Panc1 (cell line): ENCODE measurements at regions not wholly inside any gene's neighbourhood (a gene's known extent, or its start where the extent isn't known, plus 50 kb on each side); places are given as distances from the start of the nearest gene placed in this dataset.

Source experiments
- ATAC-seq: fragments of 200-7000 bp; cut with Tn5 transposase; 2 replicates; pipeline ENCODE4 v1.9.1; 2020; ENCODE audit warnings: mild to moderate bottlenecking, moderate library complexity
- BruUV-seq: library from RNA; stranded (reverse); fragments of 400-500 nt; replicated peaks from 2 replicates; lab custom pipeline; 2021; lab: Mats Ljungman, UMichigan
- CTCF ChIA-PET: fragments of 300-600 bp; sonication (Branson Sonifier 250); formaldehyde crosslinking; loops from one replicate; lab custom pipeline; 2022; ENCODE audit warnings: antibody characterized with exemption; lab: Charles Lee
- POLR2A ChIA-PET: fragments of 300-600 bp; sonication (Branson Sonifier 250); formaldehyde crosslinking; loops from one replicate; lab custom pipeline; 2022; ENCODE audit warnings: antibody characterized with exemption; lab: Charles Lee
- DNase-seq: peaks from one replicate; pipeline ENCODE4 v3.0.0-alpha.2; 2010; ENCODE audit warnings: low read depth, low spot score
- H3K27ac ChIP-seq: 2 replicates; pipeline ENCODE4 v1.5.1; 2011; ENCODE audit warnings: mild to moderate bottlenecking, low read length, inconsistent platforms
- H3K27me3 ChIP-seq: fragments of 200-500 bp; sonication (Bioruptor generic); 2 replicates; pipeline ENCODE4 v1.6.0; 2014; ENCODE audit warnings: low read length, inconsistent platforms; ENCODE audit not compliant: control insufficient read depth, insufficient read depth
- H3K36me3 ChIP-seq: fragments of 200-500 bp; sonication (Bioruptor generic); 2 replicates; pipeline ENCODE4 v1.5.1; 2014; ENCODE audit warnings: inconsistent platforms, mild to moderate bottlenecking, low read length, moderate library complexity; ENCODE audit not compliant: control insufficient read depth, insufficient read depth
- H3K4me1 ChIP-seq: 2 replicates; pipeline ENCODE4 v1.5.1; 2011; ENCODE audit warnings: inconsistent platforms, mild to moderate bottlenecking, low read length, moderate library complexity; ENCODE audit not compliant: control insufficient read depth, insufficient read depth
- H3K4me3 ChIP-seq, 2 experiments: 2 replicates each; pipeline ENCODE4 v1.5.1; 2011 to 2012; ENCODE audit warnings: low read depth in 2 of 2, low read length in 2 of 2, mild to moderate bottlenecking in 2 of 2, inconsistent platforms in 1 of 2, moderate library complexity in 1 of 2
- H3K9me3 ChIP-seq: fragments of 200-500 bp; sonication (Bioruptor generic); 2 replicates; pipeline ENCODE4 v1.5.1; 2014; ENCODE audit warnings: low read depth, mild to moderate bottlenecking, inconsistent platforms, low read length, moderate library complexity; ENCODE audit not compliant: control insufficient read depth, insufficient read depth
- CTCF ChIP-seq: fragments of 450-650 bp; IDR thresholded peaks from 2 replicates; pipeline ENCODE4 v1.5.1; 2017; ENCODE audit warnings: mild to moderate bottlenecking
- POLR2AphosphoS5 ChIP-seq: IDR thresholded peaks from 2 replicates; pipeline ENCODE4 v1.6.1; 2012; ENCODE audit warnings: mild to moderate bottlenecking, low read depth, low read length, moderate library complexity
- REST ChIP-seq, 2 experiments: IDR thresholded peaks; 2 replicates each; pipeline ENCODE4 v1.6.1; 2011 to 2012; ENCODE audit warnings: low read depth in 2 of 2, control low read depth in 1 of 2, low read length in 1 of 2, mild to moderate bottlenecking in 1 of 2, moderate library complexity in 1 of 2; ENCODE audit not compliant: insufficient read depth in 1 of 2
- SIN3A ChIP-seq: IDR thresholded peaks from 2 replicates; pipeline ENCODE4 v1.6.1; 2012; ENCODE audit warnings: low read depth, mild to moderate bottlenecking, low read length, moderate library complexity, borderline replicate concordance; ENCODE audit not compliant: insufficient read depth
- TCF7L2 ChIP-seq: IDR thresholded peaks from 2 replicates; pipeline ENCODE4 v1.6.1; 2011; ENCODE audit warnings: mild to moderate bottlenecking, low read depth, low read length, inconsistent platforms
- in situ Hi-C: cut with HindIII; loops from 2 replicates; pipeline ENCODE4 v1.10.0; 2016; ENCODE audit warnings: low sequenced_read_pairs, low pct_unique_long_range_greater_than_20kb
- intact Hi-C: fragments of 100-400 bp; cut with micrococcal nuclease; formaldehyde crosslinking; loops from one replicate; pipeline ENCODE4 v1.10.0; 2022; ENCODE audit not compliant: unreplicated experiment

- no peaks in the 10 kb centered on the region for H3K9me3 ChIP-seq
- no peaks in the 10 kb centered on the region for H3K4me1 ChIP-seq
- ChIA-PET CTCF (no interaction called here), POLR2A (no interaction called here)
- in situ Hi-C loops (no loop called here), intact Hi-C loops (no loop called here)
- H3K36me3 ChIP-seq = no peaks in the 10 kb centered on the region
- no TSS peak for BruUV-seq
- DNase-seq = no peak
- H3K27ac ChIP-seq = no peak overlapping the region
- ATAC-seq = no peak
- no peak overlapping the region for H3K4me3 ChIP-seq
- H3K27me3 ChIP-seq = no peaks in the 10 kb centered on the region
- TF ChIP-seq POLR2AphosphoS5 = no peak
- TF ChIP-seq CTCF = no peak
- TF ChIP-seq REST (IDR thresholded peaks at IDR 0.05; ENCODE audit: insufficient read depth in 1 of 2, low read depth in 2 of 2, low read length in 1 of 2) = no peak
- TF ChIP-seq SIN3A = no peak
- no peak for TF ChIP-seq TCF7L2
These were observed 197.6 kb downstream of the NDUFA10 start for GRCh38 chr2:239827523-239827890.

- no peak overlapping the region for H3K27ac ChIP-seq
- CTCF ChIA-PET = no interaction called here
- intact Hi-C loops = no loop called here
- H3K4me3 ChIP-seq = no peak overlapping the region
- no peaks in the 10 kb centered on the region for H3K4me1 ChIP-seq
- ATAC-seq (no peak), DNase-seq (no peak)
- BruUV-seq = no TSS peak
- H3K36me3 ChIP-seq = no peaks in the 10 kb centered on the region
- no peaks in the 10 kb centered on the region for H3K27me3 ChIP-seq
- no peak for TF ChIP-seq TCF7L2
- no peak for TF ChIP-seq CTCF
- no peak for TF ChIP-seq REST (IDR thresholded peaks at IDR 0.05; ENCODE audit: insufficient read depth in 1 of 2, low read depth in 2 of 2, low read length in 1 of 2)
- no peak for TF ChIP-seq POLR2AphosphoS5
- no peak for TF ChIP-seq SIN3A
- in situ Hi-C loops = no loop called here
- POLR2A ChIA-PET = no interaction called here
- no peaks in the 10 kb centered on the region for H3K9me3 ChIP-seq
These were observed 198.2 kb downstream of the NDUFA10 start for GRCh38 chr2:239826786-239827522.
